ENCODE measurements at regions not wholly inside any gene's neighbourhood (a gene's known extent, or its start where the extent isn't known, plus 50 kb on each side); places are given as distances from the start of the nearest gene placed in this dataset.
"Not testable (repeated sequence)": the region's sequence is repeated elsewhere in the genome, so short reads cannot be mapped to it uniquely, and the experiment has no call there.

DNA sequence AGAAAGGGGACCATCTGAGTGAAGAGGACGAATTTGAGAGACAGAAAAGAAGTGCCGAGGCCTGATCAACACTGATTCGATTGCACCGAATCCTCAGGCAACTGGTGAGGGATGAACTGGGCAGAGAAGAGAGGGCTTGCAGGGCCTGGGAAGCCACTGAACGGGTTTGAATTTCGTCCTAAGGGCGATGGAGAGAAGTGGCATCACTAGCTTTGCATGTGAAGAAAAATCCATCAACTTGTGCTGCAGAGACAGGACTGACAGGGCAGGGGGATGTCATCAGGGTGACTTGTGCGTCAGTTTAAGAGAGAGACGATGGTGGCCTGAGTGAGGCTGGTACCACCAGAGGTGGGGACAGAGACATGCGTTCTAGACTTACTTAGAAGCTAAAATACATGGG lies 73.7 kb upstream of the SLC22A23 start:
- no peaks in the 10 kb centered on the region for H3K9me3 ChIP-seq
- POLR2A ChIA-PET = no interaction called here
- no peak for DNase-seq
- Mint-ChIP-seq H3K4me3 (ENCODE audit: unreplicated experiment) (no peak overlapping the region), H3K4me1 (ENCODE audit: low read depth, unreplicated experiment) (peaks cover 10% of the 10 kb centered on the region), H3K9me3 (ENCODE audit: unreplicated experiment) (no peaks in the 10 kb centered on the region), H3K27me3 (ENCODE audit: insufficient read depth, unreplicated experiment) (no peaks in the 10 kb centered on the region), H3K27ac (ENCODE audit: unreplicated experiment) (no peak overlapping the region), H3K36me3 (ENCODE audit: insufficient read depth, unreplicated experiment) (peaks cover 4% of the 10 kb centered on the region)
- H3K27me3 ChIP-seq (replicated peaks; ENCODE audit: control insufficient read depth, insufficient read depth, low read length) = no peaks in the 10 kb centered on the region
- H3K4me1 ChIP-seq = peaks cover 19% of the 10 kb centered on the region
- intact Hi-C loops (cut with micrococcal nuclease; ENCODE audit: unreplicated experiment) = no loop called here
- TF ChIP-seq, protein P1, sequence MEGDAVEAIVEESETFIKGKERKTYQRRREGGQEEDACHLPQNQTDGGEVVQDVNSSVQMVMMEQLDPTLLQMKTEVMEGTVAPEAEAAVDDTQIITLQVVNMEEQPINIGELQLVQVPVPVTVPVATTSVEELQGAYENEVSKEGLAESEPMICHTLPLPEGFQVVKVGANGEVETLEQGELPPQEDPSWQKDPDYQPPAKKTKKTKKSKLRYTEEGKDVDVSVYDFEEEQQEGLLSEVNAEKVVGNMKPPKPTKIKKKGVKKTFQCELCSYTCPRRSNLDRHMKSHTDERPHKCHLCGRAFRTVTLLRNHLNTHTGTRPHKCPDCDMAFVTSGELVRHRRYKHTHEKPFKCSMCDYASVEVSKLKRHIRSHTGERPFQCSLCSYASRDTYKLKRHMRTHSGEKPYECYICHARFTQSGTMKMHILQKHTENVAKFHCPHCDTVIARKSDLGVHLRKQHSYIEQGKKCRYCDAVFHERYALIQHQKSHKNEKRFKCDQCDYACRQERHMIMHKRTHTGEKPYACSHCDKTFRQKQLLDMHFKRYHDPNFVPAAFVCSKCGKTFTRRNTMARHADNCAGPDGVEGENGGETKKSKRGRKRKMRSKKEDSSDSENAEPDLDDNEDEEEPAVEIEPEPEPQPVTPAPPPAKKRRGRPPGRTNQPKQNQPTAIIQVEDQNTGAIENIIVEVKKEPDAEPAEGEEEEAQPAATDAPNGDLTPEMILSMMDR (IDR thresholded peaks at IDR 0.05; ENCODE audit: insufficient read depth in 1 of 2, low read depth in 1 of 2, low read length in 1 of 2, severe bottlenecking in 1 of 2, unreplicated experiment in 1 of 2) = no peak
- H3K36me3 ChIP-seq (ENCODE audit: control insufficient read depth, insufficient read depth, low read length) = no peaks in the 10 kb centered on the region
- BruUV-seq (replicated peaks) = no TSS peak
- CTCF ChIA-PET = no interaction called here
- H3K4me3 ChIP-seq (ENCODE audit: low read depth, low read length) = no peak overlapping the region

- H3K27me3 ChIP-seq (replicated peaks; ENCODE audit: control insufficient read depth, insufficient read depth, low read length) = no peaks in the 10 kb centered on the region
Observed at GRCh38 chr6:3529721-3530120, 72.9 kb upstream of the SLC22A23 start.

GRCh38 chr6:3529232-3529631 lies 72.4 kb upstream of the SLC22A23 start:
- no peaks in the 10 kb centered on the region for H3K36me3 ChIP-seq (ENCODE audit: control insufficient read depth, insufficient read depth, low read length)
- H3K27ac Mint-ChIP-seq (ENCODE audit: unreplicated experiment) = no peak overlapping the region
- H3K4me1 ChIP-seq = peaks cover 30% of the 10 kb centered on the region
- H3K9me3 ChIP-seq = no peaks in the 10 kb centered on the region
- BruUV-seq (replicated peaks) = no TSS peak
- TF ChIP-seq, protein P1 (IDR thresholded peaks at IDR 0.05; ENCODE audit: insufficient read depth in 1 of 2, low read depth in 1 of 2, low read length in 1 of 2, severe bottlenecking in 1 of 2, unreplicated experiment in 1 of 2) = no peak
- intact Hi-C loops (cut with micrococcal nuclease; ENCODE audit: unreplicated experiment) = no loop called here
- H3K4me3 Mint-ChIP-seq (ENCODE audit: unreplicated experiment) = no peak overlapping the region
- H3K4me3 ChIP-seq (ENCODE audit: low read depth, low read length) = no peak overlapping the region
- CTCF ChIA-PET = no interaction called here
- H3K4me1 Mint-ChIP-seq (ENCODE audit: low read depth, unreplicated experiment) = peaks cover 14% of the 10 kb centered on the region
- POLR2A ChIA-PET = no interaction called here
- no peaks in the 10 kb centered on the region for H3K27me3 Mint-ChIP-seq (ENCODE audit: insufficient read depth, unreplicated experiment)
- peaks cover 4% of the 10 kb centered on the region for H3K36me3 Mint-ChIP-seq (ENCODE audit: insufficient read depth, unreplicated experiment)
- no peak for DNase-seq
- H3K27me3 ChIP-seq (replicated peaks; ENCODE audit: control insufficient read depth, insufficient read depth, low read length) = no peaks in the 10 kb centered on the region
- no peaks in the 10 kb centered on the region for H3K9me3 Mint-ChIP-seq (ENCODE audit: unreplicated experiment)

More at GRCh38 chr6:3529721-3530120, 72.9 kb upstream of the SLC22A23 start:
- DNase-seq = no peak
- Histone ChIP-seq H3K4me1 (peaks cover 25% of the 10 kb centered on the region), H3K4me3 (ENCODE audit: low read depth, low read length) (no peak overlapping the region), H3K36me3 (ENCODE audit: control insufficient read depth, insufficient read depth, low read length) (no peaks in the 10 kb centered on the region), H3K9me3 (no peaks in the 10 kb centered on the region)
- TF ChIP-seq, protein P1 (IDR thresholded peaks at IDR 0.05; ENCODE audit: insufficient read depth in 1 of 2, low read depth in 1 of 2, low read length in 1 of 2, severe bottlenecking in 1 of 2, unreplicated experiment in 1 of 2) = no peak
- ChIA-PET CTCF (no interaction called here), POLR2A (no interaction called here)
- BruUV-seq (replicated peaks) = no TSS peak
- H3K27me3 Mint-ChIP-seq (ENCODE audit: insufficient read depth, unreplicated experiment) = no peaks in the 10 kb centered on the region
- no peak overlapping the region for H3K4me3 Mint-ChIP-seq (ENCODE audit: unreplicated experiment)
- intact Hi-C loops (cut with micrococcal nuclease; ENCODE audit: unreplicated experiment) = no loop called here
- no peaks in the 10 kb centered on the region for H3K9me3 Mint-ChIP-seq (ENCODE audit: unreplicated experiment)
- H3K27ac Mint-ChIP-seq (ENCODE audit: unreplicated experiment) = no peak overlapping the region
- peaks cover 4% of the 10 kb centered on the region for H3K36me3 Mint-ChIP-seq (ENCODE audit: insufficient read depth, unreplicated experiment)
- peaks cover 10% of the 10 kb centered on the region for H3K4me1 Mint-ChIP-seq (ENCODE audit: low read depth, unreplicated experiment)

GRCh38 chr6:3528081-3528671 lies 71.3 kb upstream of the SLC22A23 start:
- peaks cover 41% of the 10 kb centered on the region for H3K4me1 ChIP-seq
- H3K27ac Mint-ChIP-seq (ENCODE audit: unreplicated experiment); BruUV-seq (replicated peaks); H3K27me3 Mint-ChIP-seq (ENCODE audit: insufficient read depth, unreplicated experiment); H3K9me3 Mint-ChIP-seq (ENCODE audit: unreplicated experiment); intact Hi-C loops (cut with micrococcal nuclease; ENCODE audit: unreplicated experiment); H3K4me3 Mint-ChIP-seq (ENCODE audit: unreplicated experiment); H3K27me3 ChIP-seq (replicated peaks; ENCODE audit: control insufficient read depth, insufficient read depth, low read length); DNase-seq; H3K4me3 ChIP-seq (ENCODE audit: low read depth, low read length); H3K36me3 ChIP-seq (ENCODE audit: control insufficient read depth, insufficient read depth, low read length); CTCF ChIA-PET; H3K9me3 ChIP-seq; H3K36me3 Mint-ChIP-seq (ENCODE audit: insufficient read depth, unreplicated experiment); POLR2A ChIA-PET: not testable (repeated sequence)
- peaks cover 23% of the 10 kb centered on the region for H3K4me1 Mint-ChIP-seq (ENCODE audit: low read depth, unreplicated experiment)

All from Caco-2 (cell line).